ENCODE measurements at regions not wholly inside any gene's neighbourhood (a gene's known extent, or its start where the extent isn't known, plus 50 kb on each side); places are given as distances from the start of the nearest gene placed in this dataset.

GRCh38 chr6:22907085-22907484 is 337.7 kb downstream of the HDGFL1 start:
- no peak overlapping the region for H3K27ac Mint-ChIP-seq (ENCODE audit: unreplicated experiment)
- no peak overlapping the region for H3K4me3 Mint-ChIP-seq (ENCODE audit: unreplicated experiment)
- peaks cover 8% of the 10 kb centered on the region for H3K4me1 Mint-ChIP-seq (ENCODE audit: unreplicated experiment)
- no peak for DNase-seq (ENCODE audit: low spot score)
- no peak for TF ChIP-seq CTCF (IDR thresholded peaks at IDR 0.05; ENCODE audit: unreplicated experiment)
- H3K27me3 Mint-ChIP-seq (ENCODE audit: unreplicated experiment): peaks cover 3% of the 10 kb centered on the region
- no peaks in the 10 kb centered on the region for H3K36me3 Mint-ChIP-seq (ENCODE audit: low read depth, unreplicated experiment)
- H3K9me3 Mint-ChIP-seq (ENCODE audit: unreplicated experiment): no peaks in the 10 kb centered on the region

- Mint-ChIP-seq H3K27me3 (ENCODE audit: unreplicated experiment) (peaks cover 3% of the 10 kb centered on the region), H3K4me1 (ENCODE audit: unreplicated experiment) (peaks cover 7% of the 10 kb centered on the region), H3K9me3 (ENCODE audit: unreplicated experiment) (no peaks in the 10 kb centered on the region), H3K36me3 (ENCODE audit: low read depth, unreplicated experiment) (no peaks in the 10 kb centered on the region), H3K27ac (ENCODE audit: unreplicated experiment) (no peak overlapping the region), H3K4me3 (ENCODE audit: unreplicated experiment) (no peak overlapping the region)
- no peak for DNase-seq (ENCODE audit: low spot score)
- no peak for TF ChIP-seq CTCF (IDR thresholded peaks at IDR 0.05; ENCODE audit: unreplicated experiment)
These were observed 341.0 kb downstream of the HDGFL1 start for GRCh38 chr6:22910370-22910769.

GRCh38 chr6:22913612-22914011 is 344.2 kb downstream of the HDGFL1 start:
- H3K4me3 Mint-ChIP-seq (ENCODE audit: unreplicated experiment): no peak overlapping the region
- H3K4me1 Mint-ChIP-seq (ENCODE audit: unreplicated experiment): peaks cover 3% of the 10 kb centered on the region
- DNase-seq (ENCODE audit: low spot score): no peak
- no peak for TF ChIP-seq CTCF (IDR thresholded peaks at IDR 0.05; ENCODE audit: unreplicated experiment)
- H3K36me3 Mint-ChIP-seq (ENCODE audit: low read depth, unreplicated experiment): no peaks in the 10 kb centered on the region
- no peaks in the 10 kb centered on the region for H3K27me3 Mint-ChIP-seq (ENCODE audit: unreplicated experiment)
- no peaks in the 10 kb centered on the region for H3K9me3 Mint-ChIP-seq (ENCODE audit: unreplicated experiment)
- no peak overlapping the region for H3K27ac Mint-ChIP-seq (ENCODE audit: unreplicated experiment)

DNA sequence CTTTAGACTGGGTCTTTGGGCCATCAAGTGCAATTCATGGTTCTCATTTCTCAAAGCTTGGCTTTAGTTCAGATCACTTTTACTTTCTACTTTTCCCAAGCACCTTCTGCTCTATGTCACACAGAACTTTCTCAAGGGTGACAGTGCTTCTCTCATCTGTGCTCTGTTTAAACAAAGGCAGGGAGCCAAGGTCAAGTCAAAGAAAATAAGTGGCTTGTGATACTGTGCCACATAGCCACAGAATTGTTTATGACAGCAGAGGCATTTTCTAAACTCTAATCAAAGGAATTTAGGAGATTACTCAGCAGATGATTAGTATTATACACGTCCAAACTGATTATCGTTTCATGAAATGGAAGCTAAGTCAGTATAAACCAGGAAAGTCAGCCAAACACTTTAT is 348.0 kb downstream of the HDGFL1 start:
- H3K4me1 Mint-ChIP-seq (ENCODE audit: unreplicated experiment): peaks cover 8% of the 10 kb centered on the region
- no peaks in the 10 kb centered on the region for H3K9me3 Mint-ChIP-seq (ENCODE audit: unreplicated experiment)
- peaks cover 2% of the 10 kb centered on the region for H3K27me3 Mint-ChIP-seq (ENCODE audit: unreplicated experiment)
- H3K27ac Mint-ChIP-seq (ENCODE audit: unreplicated experiment): no peak overlapping the region
- H3K4me3 Mint-ChIP-seq (ENCODE audit: unreplicated experiment): no peak overlapping the region
- TF ChIP-seq CTCF (IDR thresholded peaks at IDR 0.05; ENCODE audit: unreplicated experiment): no peak
- no peak for DNase-seq (ENCODE audit: low spot score)
- H3K36me3 Mint-ChIP-seq (ENCODE audit: low read depth, unreplicated experiment): no peaks in the 10 kb centered on the region

DNA sequence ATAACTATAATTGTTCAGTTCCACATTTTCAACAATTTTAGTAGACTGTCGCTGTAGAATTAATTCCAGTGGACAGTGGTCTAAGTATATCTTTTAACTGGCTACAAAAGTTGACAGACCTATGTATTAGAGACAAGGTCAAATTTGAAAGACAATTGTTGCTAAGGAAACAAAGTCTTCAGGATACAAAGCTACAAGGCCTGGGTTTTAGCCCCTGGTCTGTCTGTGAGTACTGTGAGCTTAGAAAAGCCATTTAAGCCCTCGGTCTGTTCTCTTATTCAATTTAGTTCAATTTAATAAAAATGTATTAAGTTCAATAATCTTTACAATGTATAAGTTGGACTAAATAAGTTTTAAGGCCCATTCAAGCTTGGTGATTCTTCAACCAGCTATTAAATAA is 352.5 kb downstream of the HDGFL1 start:
- peaks cover 49% of the 10 kb centered on the region for H3K4me1 Mint-ChIP-seq (ENCODE audit: unreplicated experiment)

More for the DNA sequence above, 352.5 kb downstream of the HDGFL1 start:
- Mint-ChIP-seq H3K27me3 (ENCODE audit: unreplicated experiment) (peaks cover 2% of the 10 kb centered on the region), H3K36me3 (ENCODE audit: low read depth, unreplicated experiment) (no peaks in the 10 kb centered on the region), H3K9me3 (ENCODE audit: unreplicated experiment) (no peaks in the 10 kb centered on the region), H3K27ac (ENCODE audit: unreplicated experiment) (peak overlapping the region; percentile 90), H3K4me3 (ENCODE audit: unreplicated experiment) (no peak overlapping the region)
- no peak for DNase-seq (ENCODE audit: low spot score)
- no peak for TF ChIP-seq CTCF (IDR thresholded peaks at IDR 0.05; ENCODE audit: unreplicated experiment)
